ENCODE measurements at regions not wholly inside any gene's neighbourhood (a gene's known extent, or its start where the extent isn't known, plus 50 kb on each side); places are given as distances from the start of the nearest gene placed in this dataset.

DNA sequence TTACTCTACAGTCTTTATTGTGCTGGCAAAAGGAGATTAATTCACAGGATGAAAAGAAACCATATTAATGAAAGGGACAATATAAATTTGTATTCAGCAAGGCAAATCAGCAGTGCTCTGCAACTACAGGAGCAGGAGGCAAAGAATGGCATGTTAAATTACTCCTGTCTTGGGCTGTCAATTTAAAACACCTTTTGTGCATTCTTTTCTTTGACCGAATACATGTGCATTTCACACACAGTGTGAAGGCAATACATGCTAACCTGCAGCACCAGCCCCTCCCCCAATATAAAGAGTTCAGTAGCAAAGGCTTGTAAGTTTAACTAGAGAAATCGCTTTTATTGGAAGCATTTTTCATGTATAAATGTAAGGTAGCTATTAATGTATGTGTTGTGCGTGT, 275.2 kb upstream of the TOPAZ1 start:
- TF ChIP-seq, protein P1, sequence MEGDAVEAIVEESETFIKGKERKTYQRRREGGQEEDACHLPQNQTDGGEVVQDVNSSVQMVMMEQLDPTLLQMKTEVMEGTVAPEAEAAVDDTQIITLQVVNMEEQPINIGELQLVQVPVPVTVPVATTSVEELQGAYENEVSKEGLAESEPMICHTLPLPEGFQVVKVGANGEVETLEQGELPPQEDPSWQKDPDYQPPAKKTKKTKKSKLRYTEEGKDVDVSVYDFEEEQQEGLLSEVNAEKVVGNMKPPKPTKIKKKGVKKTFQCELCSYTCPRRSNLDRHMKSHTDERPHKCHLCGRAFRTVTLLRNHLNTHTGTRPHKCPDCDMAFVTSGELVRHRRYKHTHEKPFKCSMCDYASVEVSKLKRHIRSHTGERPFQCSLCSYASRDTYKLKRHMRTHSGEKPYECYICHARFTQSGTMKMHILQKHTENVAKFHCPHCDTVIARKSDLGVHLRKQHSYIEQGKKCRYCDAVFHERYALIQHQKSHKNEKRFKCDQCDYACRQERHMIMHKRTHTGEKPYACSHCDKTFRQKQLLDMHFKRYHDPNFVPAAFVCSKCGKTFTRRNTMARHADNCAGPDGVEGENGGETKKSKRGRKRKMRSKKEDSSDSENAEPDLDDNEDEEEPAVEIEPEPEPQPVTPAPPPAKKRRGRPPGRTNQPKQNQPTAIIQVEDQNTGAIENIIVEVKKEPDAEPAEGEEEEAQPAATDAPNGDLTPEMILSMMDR (conservative IDR thresholded peaks at IDR 0.05 in 1 of 2, IDR thresholded peaks at IDR 0.05 in 1 of 2; ENCODE audit: extremely low read depth in 1 of 2, insufficient read depth in 1 of 2, low read depth in 1 of 2, low read length in 2 of 2) = no peak
- TF ChIP-seq EZH2 (IDR thresholded peaks at IDR 0.05; ENCODE audit: borderline replicate concordance, low read length) = no peak

Measured in mammary epithelial cell (primary cell).